Tibial nerve (tissue), 4 donors: ENCODE measurements at regions not wholly inside any gene's neighbourhood (a gene's known extent, or its start where the extent isn't known, plus 50 kb on each side); places are given as distances from the start of the nearest gene placed in this dataset.

Experiments used
- DNase-seq, 2 donors: peaks; one replicate each; pipeline ENCODE4 v3.0.0-alpha.2; 2019; ENCODE audit warnings: low spot score in 2 of 2
- H3K27ac ChIP-seq, 4 donors: fragments of 200-600 bp; sonication (generic) in 3 of 4; one replicate each; pipeline ENCODE4 v1.5.1; 2017 to 2019; ENCODE audit warnings: mild to moderate bottlenecking in 1 of 4
- H3K27me3 ChIP-seq, 2 donors: fragments of 200-600 bp; sonication (generic) in 1 of 2; one replicate each; pipeline versions ENCODE4 v1.5.1 to v1.6.0; 2017 to 2019
- H3K36me3 ChIP-seq, 3 donors: fragments of 200-600 bp; sonication (generic); one replicate each; pipeline ENCODE4 v1.5.1; 2018 to 2019
- H3K4me1 ChIP-seq, 4 donors: fragments of 200-600 bp; sonication (generic) in 3 of 4; one replicate each; pipeline ENCODE4 v1.5.1; 2017 to 2019
- H3K4me3 ChIP-seq, 4 donors: fragments of 200-600 bp; sonication (generic) in 3 of 4; one replicate each; pipeline ENCODE4 v1.5.1; 2017 to 2019; ENCODE audit warnings: mild to moderate bottlenecking in 1 of 4, moderate library complexity in 1 of 4
- H3K9me3 ChIP-seq, 4 donors: fragments of 200-600 bp; sonication (generic) in 3 of 4; one replicate each; pipeline ENCODE4 v1.5.1; 2017 to 2019
- EP300 ChIP-seq, 2 donors: sonication (generic); formaldehyde crosslinking; IDR thresholded peaks; one replicate each; pipeline ENCODE4 v1.6.1; 2017; ENCODE audit warnings: antibody characterized with exemption in 2 of 2, mild to moderate bottlenecking in 1 of 2
- POLR2A ChIP-seq, 2 donors: fragments of 450-650 bp; IDR thresholded peaks; one replicate each; pipeline ENCODE4 v1.6.1; 2017; ENCODE audit warnings: antibody characterized with exemption in 2 of 2, mild to moderate bottlenecking in 2 of 2, moderate library complexity in 2 of 2
- WGBS, 2 donors: methylation state at CpG; one replicate each; pipeline ENCODE4 v1.1.5; 2018; 5-methylcytosine and 5-hydroxymethylcytosine counted together
- TF ChIP-seq, protein P1 (sequence below), 5 experiments: fragments of 200-600 bp in 3 of 5; fragments of 450-650 bp in 2 of 5; sonication (generic) in 3 of 5; IDR thresholded peaks; one replicate each; pipeline ENCODE4 v1.5.1; 2016 to 2019; ENCODE audit warnings: antibody characterized with exemption in 5 of 5, mild to moderate bottlenecking in 3 of 5, moderate library complexity in 2 of 5

DNA sequence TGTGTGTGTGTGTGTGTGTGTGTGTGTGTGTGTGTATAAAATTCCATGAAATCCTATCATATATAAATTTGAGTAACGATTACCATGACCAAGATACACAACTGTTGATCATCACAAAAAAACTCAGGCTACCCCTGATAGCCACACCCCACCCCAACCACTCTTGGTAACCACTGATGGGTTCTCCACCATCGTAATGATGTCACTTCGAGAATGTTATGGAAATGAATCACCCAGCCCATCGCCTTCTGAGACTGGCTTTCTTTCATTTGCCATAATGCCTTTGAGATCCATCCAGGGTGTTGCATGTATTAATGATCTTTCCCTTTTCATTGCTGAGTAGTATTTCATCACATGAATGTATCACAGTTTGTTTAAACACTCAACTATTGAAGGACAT, 496.0 kb downstream of the MIAT start:
- H3K4me1 ChIP-seq: peaks cover 0 to 16% (median 0%) of the 10 kb centered on the region in 4 donors
- H3K4me3 ChIP-seq: no peak overlapping the region
- peaks cover 0 to 9% (median 0%) of the 10 kb centered on the region in 4 donors for H3K9me3 ChIP-seq
- no peaks in the 10 kb centered on the region for H3K27me3 ChIP-seq
- DNase-seq: no peak
- 95 to 99% methylated on average over 4 of the region's 4 CpGs for WGBS, 2 donors
- H3K27ac ChIP-seq: no peak overlapping the region
- no peak for TF ChIP-seq POLR2A (IDR thresholded peaks at IDR 0.05)
- H3K36me3 ChIP-seq: no peaks in the 10 kb centered on the region

DNA sequence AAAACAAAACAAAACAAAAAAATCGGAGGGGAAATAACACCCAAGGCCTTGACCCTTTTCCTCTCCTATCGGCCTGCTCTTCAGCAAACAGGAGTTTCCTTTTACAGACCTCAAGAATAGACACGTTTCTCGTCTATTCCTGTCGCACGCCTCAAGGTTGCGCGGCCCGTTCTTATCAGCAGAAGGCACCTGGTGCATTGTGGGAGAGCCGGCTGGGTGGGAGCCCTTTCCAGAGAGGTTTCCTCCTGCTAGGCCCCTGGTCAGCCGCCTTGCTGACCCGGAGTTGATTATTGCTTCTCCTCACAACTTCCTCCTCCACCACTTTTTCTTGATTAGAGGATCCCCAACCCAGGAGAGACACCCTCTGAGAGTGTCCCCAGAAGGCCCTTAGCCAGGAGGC, 497.3 kb downstream of the MIAT start:
- peaks cover 0 to 9% (median 0%) of the 10 kb centered on the region in 4 donors for H3K9me3 ChIP-seq
- H3K27ac ChIP-seq: no peak overlapping the region
- no peak for TF ChIP-seq POLR2A (IDR thresholded peaks at IDR 0.05)
- TF ChIP-seq EP300 (IDR thresholded peaks at IDR 0.05): no peak
- TF ChIP-seq, protein P1, sequence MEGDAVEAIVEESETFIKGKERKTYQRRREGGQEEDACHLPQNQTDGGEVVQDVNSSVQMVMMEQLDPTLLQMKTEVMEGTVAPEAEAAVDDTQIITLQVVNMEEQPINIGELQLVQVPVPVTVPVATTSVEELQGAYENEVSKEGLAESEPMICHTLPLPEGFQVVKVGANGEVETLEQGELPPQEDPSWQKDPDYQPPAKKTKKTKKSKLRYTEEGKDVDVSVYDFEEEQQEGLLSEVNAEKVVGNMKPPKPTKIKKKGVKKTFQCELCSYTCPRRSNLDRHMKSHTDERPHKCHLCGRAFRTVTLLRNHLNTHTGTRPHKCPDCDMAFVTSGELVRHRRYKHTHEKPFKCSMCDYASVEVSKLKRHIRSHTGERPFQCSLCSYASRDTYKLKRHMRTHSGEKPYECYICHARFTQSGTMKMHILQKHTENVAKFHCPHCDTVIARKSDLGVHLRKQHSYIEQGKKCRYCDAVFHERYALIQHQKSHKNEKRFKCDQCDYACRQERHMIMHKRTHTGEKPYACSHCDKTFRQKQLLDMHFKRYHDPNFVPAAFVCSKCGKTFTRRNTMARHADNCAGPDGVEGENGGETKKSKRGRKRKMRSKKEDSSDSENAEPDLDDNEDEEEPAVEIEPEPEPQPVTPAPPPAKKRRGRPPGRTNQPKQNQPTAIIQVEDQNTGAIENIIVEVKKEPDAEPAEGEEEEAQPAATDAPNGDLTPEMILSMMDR (IDR thresholded peaks at IDR 0.05): no peak
- no peak for DNase-seq
- no peaks in the 10 kb centered on the region for H3K27me3 ChIP-seq
- H3K36me3 ChIP-seq: no peaks in the 10 kb centered on the region
- no peak overlapping the region for H3K4me3 ChIP-seq
- H3K4me1 ChIP-seq: peaks cover 0 to 17% (median 0%) of the 10 kb centered on the region in 4 donors
- 75 to 77% methylated on average over 12 of the region's 12 CpGs for WGBS, 2 donors

DNA sequence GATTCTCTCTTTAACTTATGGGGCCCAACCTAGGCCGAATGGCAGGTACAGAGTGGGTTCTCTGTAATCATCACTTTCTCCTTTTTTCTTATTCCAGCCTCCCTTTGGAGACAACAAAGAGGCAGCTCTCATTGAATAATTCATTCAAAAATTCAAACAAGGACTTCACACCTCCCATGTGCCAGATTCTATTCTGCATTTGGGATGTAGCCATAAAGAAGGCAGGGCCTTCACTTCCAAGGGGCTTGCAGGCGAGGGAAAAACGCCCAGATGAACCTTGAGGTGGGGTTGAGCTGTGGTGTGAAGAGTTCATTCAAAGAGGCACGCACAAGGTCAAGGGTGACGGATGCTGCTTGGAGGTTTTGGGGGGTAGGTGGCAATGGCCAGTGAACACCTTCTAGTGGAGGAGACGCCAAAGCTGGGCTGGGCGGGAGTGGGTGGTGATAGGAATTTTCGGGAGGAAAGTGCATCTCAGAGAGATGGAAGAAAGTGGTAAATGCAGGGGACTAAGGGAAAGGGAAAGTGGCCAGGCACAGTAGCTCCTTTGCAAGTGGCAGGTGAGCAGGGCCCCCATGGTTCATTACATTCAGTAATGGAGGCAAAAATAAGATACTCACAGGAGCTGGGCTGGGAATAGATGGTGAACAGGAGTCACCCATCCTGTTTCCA, 499.6 kb downstream of the MIAT start:
- TF ChIP-seq, protein P1 (IDR thresholded peaks at IDR 0.05): no peak
- TF ChIP-seq EP300 (IDR thresholded peaks at IDR 0.05) (no peak), POLR2A (IDR thresholded peaks at IDR 0.05) (no peak)
- Histone ChIP-seq H3K27ac (no peak overlapping the region), H3K36me3 (no peaks in the 10 kb centered on the region), H3K4me3 (no peak overlapping the region), H3K9me3 (peaks cover 0 to 9% (median 0%) of the 10 kb centered on the region in 4 donors), H3K27me3 (no peaks in the 10 kb centered on the region), H3K4me1 (peaks cover 0 to 8% (median 0%) of the 10 kb centered on the region in 4 donors)
- no peak for DNase-seq
- WGBS, 2 donors: 85 to 89% methylated on average over 8 of the region's 8 CpGs

DNA sequence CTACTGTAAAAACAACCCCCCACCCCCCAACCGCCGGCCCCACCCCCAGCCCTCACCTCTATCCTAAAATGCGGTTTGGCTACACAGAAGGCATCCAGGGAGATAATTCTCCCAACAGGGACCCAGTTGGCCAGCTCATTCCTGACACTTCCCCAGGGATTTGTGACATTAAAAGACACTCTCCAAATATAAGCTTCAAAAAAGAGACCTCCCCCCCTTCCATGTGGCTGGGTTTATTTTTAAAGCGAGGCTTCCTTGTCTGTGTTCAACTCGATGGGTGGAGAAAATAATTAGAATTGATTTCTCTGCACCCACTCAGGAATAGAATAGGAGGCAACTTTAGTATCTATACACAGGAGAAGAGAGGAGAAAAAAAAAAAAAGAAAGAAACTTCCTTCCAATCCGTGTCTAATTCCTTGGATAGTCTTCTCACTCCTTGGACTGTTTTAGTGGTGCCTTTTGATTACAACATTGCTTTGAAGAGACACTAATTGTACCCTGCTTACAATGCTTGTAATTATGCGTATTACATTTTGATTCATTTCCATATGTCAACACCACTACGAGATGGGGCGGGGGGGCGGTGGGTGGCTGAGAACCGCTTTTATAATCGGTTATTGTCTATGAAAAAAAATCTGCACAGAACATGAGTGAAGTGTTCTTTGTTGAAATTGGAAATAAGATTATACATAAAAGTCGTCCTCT, 500.4 kb downstream of the MIAT start:
- 44 to 46% methylated on average over 13 of the region's 13 CpGs for WGBS, 2 donors
- no peak overlapping the region for H3K4me3 ChIP-seq
- no peaks in the 10 kb centered on the region for H3K27me3 ChIP-seq
- DNase-seq: no peak
- TF ChIP-seq EP300 (IDR thresholded peaks at IDR 0.05): no peak
- no peaks in the 10 kb centered on the region for H3K36me3 ChIP-seq
- peaks cover 0 to 8% (median 0%) of the 10 kb centered on the region in 4 donors for H3K4me1 ChIP-seq
- peaks cover 0 to under 1% (median 0%) of the 10 kb centered on the region in 4 donors for H3K9me3 ChIP-seq
- H3K27ac ChIP-seq: no peak overlapping the region

DNA sequence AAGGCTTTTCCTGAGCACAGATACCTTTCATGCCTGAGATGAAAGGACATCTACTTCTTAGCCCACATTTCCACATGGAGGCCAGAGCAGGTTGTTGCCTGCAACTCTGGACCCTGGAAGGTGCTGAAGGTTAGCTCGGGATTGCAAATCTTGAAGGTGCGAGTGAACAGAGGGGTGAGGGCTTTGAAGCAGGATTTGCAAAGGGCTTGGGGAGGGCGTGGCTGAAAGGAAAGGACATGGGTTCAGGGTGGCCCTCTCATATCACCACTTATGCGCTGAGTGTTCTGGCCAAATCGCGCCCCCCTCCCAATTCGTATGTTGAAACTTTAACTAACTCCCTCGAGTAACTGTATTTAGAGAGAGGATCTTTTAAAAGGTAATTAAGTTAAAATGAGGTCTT, 501.6 kb downstream of the MIAT start:
- no peak for TF ChIP-seq POLR2A (IDR thresholded peaks at IDR 0.05)
- no peaks in the 10 kb centered on the region for H3K9me3 ChIP-seq
- WGBS, 2 donors: 88 to 89% methylated on average over 8 of the region's 8 CpGs
- H3K27ac ChIP-seq: no peak overlapping the region
- no peak overlapping the region for H3K4me3 ChIP-seq
- no peaks in the 10 kb centered on the region for H3K36me3 ChIP-seq
- H3K4me1 ChIP-seq: peaks cover 0 to 8% (median 0%) of the 10 kb centered on the region in 4 donors
- no peak for DNase-seq
- H3K27me3 ChIP-seq: no peaks in the 10 kb centered on the region

DNA sequence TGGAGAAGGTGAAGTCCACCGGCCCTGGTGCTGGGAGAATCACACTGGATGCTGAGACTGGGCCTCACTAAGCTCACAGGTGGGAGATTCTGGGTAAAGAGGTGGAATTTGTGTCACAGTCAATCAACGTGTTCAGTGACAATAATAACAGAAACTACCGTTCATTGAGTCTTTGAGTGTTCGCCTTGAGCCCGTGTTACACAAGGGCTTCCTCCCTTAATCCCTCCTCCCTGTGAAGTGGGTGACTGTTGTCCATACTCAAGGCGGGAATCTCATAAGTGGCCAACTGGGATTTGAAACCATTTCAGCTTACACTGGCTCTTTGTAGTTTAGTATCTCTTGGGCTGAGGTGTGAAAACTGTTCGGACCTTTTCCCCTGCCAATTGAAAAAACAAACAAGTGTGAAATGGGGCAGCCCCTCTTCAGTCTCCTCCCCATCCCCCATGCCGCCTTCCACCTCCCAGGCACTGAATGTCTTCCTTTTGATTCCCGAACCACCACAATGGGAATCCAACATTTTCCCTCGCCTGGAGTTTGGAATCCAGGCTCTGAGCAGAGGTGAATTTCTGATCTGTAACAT, 502.4 kb downstream of the MIAT start:
- WGBS, 2 donors: 88 to 95% methylated on average over 10 of the region's 10 CpGs
- H3K4me1 ChIP-seq: peaks cover 0 to 8% (median 0%) of the 10 kb centered on the region in 4 donors
- TF ChIP-seq POLR2A (IDR thresholded peaks at IDR 0.05) (no peak), EP300 (IDR thresholded peaks at IDR 0.05) (no peak)
- TF ChIP-seq, protein P1 (IDR thresholded peaks at IDR 0.05): no peak
- DNase-seq: no peak
- no peaks in the 10 kb centered on the region for H3K9me3 ChIP-seq
- H3K36me3 ChIP-seq: no peaks in the 10 kb centered on the region
- no peak overlapping the region for H3K27ac ChIP-seq
- H3K4me3 ChIP-seq: no peak overlapping the region
- no peaks in the 10 kb centered on the region for H3K27me3 ChIP-seq
